ENCODE measurements at regions not wholly inside any gene's neighbourhood (a gene's known extent, or its start where the extent isn't known, plus 50 kb on each side); places are given as distances from the start of the nearest gene placed in this dataset.

DNA sequence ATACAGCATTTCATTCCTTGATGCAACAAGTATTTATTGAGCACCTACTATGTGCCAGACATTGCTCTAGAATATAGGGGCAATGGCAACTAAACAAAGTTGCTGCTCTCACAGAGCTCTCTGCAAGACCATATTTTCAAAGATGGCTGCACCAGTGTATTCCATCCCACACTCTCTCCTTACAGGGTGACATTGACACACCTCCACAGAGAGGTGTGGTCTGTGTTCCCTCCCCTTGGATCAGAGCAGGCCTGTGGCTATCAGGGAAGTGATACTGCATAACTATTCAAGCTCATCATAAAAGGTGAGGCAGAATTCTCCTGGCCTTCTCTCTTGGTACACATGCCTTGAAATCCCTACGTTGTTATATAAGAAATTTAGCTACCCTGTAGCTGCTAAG lies 95.3 kb upstream of the SOD3 start:
- no peak for TF ChIP-seq POLR2A (IDR thresholded peaks at IDR 0.05)
- TF ChIP-seq, protein P1, sequence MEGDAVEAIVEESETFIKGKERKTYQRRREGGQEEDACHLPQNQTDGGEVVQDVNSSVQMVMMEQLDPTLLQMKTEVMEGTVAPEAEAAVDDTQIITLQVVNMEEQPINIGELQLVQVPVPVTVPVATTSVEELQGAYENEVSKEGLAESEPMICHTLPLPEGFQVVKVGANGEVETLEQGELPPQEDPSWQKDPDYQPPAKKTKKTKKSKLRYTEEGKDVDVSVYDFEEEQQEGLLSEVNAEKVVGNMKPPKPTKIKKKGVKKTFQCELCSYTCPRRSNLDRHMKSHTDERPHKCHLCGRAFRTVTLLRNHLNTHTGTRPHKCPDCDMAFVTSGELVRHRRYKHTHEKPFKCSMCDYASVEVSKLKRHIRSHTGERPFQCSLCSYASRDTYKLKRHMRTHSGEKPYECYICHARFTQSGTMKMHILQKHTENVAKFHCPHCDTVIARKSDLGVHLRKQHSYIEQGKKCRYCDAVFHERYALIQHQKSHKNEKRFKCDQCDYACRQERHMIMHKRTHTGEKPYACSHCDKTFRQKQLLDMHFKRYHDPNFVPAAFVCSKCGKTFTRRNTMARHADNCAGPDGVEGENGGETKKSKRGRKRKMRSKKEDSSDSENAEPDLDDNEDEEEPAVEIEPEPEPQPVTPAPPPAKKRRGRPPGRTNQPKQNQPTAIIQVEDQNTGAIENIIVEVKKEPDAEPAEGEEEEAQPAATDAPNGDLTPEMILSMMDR (IDR thresholded peaks at IDR 0.05) = no peak

All from uterus (tissue), 2 donors.